ENCODE measurements at regions not wholly inside any gene's neighbourhood (a gene's known extent, or its start where the extent isn't known, plus 50 kb on each side); places are given as distances from the start of the nearest gene placed in this dataset.

GRCh38 chr14:22070119-22070982 lies 396.7 kb upstream of the OR4E1 start:
- Histone ChIP-seq H3K79me2 (no peaks in the 10 kb centered on the region), H3K9me3 (ENCODE audit: control insufficient read depth, low read length) (no peaks in the 10 kb centered on the region), H3K4me1 (no peaks in the 10 kb centered on the region), H3K27ac (no peak overlapping the region), H3K27me3 (ENCODE audit: control insufficient read depth, insufficient read depth, low read length) (no peaks in the 10 kb centered on the region), H3K4me3 (ENCODE audit: low read depth, low read length) (no peak overlapping the region), H2AFZ (peak overlapping the region; percentile 0), H3K4me2 (ENCODE audit: low read length) (peak overlapping the region; percentile 40), H3K9ac (no peak overlapping the region), H3K36me3 (ENCODE audit: control insufficient read depth, insufficient read depth, low read length) (no peaks in the 10 kb centered on the region)
- TF ChIP-seq, protein P1, sequence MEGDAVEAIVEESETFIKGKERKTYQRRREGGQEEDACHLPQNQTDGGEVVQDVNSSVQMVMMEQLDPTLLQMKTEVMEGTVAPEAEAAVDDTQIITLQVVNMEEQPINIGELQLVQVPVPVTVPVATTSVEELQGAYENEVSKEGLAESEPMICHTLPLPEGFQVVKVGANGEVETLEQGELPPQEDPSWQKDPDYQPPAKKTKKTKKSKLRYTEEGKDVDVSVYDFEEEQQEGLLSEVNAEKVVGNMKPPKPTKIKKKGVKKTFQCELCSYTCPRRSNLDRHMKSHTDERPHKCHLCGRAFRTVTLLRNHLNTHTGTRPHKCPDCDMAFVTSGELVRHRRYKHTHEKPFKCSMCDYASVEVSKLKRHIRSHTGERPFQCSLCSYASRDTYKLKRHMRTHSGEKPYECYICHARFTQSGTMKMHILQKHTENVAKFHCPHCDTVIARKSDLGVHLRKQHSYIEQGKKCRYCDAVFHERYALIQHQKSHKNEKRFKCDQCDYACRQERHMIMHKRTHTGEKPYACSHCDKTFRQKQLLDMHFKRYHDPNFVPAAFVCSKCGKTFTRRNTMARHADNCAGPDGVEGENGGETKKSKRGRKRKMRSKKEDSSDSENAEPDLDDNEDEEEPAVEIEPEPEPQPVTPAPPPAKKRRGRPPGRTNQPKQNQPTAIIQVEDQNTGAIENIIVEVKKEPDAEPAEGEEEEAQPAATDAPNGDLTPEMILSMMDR (IDR thresholded peaks at IDR 0.05) = no peak

- H3K4me2 ChIP-seq (ENCODE audit: low read length) = no peak overlapping the region
- H2AFZ ChIP-seq = no peak overlapping the region
- no peaks in the 10 kb centered on the region for H3K9me3 ChIP-seq (ENCODE audit: control insufficient read depth, low read length)
- no peaks in the 10 kb centered on the region for H3K36me3 ChIP-seq (ENCODE audit: control insufficient read depth, insufficient read depth, low read length)
- no peaks in the 10 kb centered on the region for H3K27me3 ChIP-seq (ENCODE audit: control insufficient read depth, insufficient read depth, low read length)
- no peak overlapping the region for H3K27ac ChIP-seq
- no peak overlapping the region for H3K9ac ChIP-seq
- H3K4me3 ChIP-seq (ENCODE audit: low read depth, low read length) = no peak overlapping the region
- H3K4me1 ChIP-seq = no peaks in the 10 kb centered on the region
- TF ChIP-seq, protein P1 (IDR thresholded peaks at IDR 0.05) = no peak
- H3K79me2 ChIP-seq = no peaks in the 10 kb centered on the region
These were observed 391.7 kb upstream of the OR4E1 start for GRCh38 chr14:22065347-22065746.

GRCh38 chr14:22059201-22059600 lies 385.6 kb upstream of the OR4E1 start:
- TF ChIP-seq, protein P1 (IDR thresholded peaks at IDR 0.05) = no peak
- H3K9ac ChIP-seq = no peak overlapping the region
- H3K4me1 ChIP-seq = no peaks in the 10 kb centered on the region
- no peak overlapping the region for H3K4me2 ChIP-seq (ENCODE audit: low read length)
- H3K27ac ChIP-seq = no peak overlapping the region
- no peak overlapping the region for H3K4me3 ChIP-seq (ENCODE audit: low read depth, low read length)
- no peaks in the 10 kb centered on the region for H3K36me3 ChIP-seq (ENCODE audit: control insufficient read depth, insufficient read depth, low read length)
- no peaks in the 10 kb centered on the region for H3K9me3 ChIP-seq (ENCODE audit: control insufficient read depth, low read length)
- no peaks in the 10 kb centered on the region for H3K27me3 ChIP-seq (ENCODE audit: control insufficient read depth, insufficient read depth, low read length)
- no peak overlapping the region for H2AFZ ChIP-seq
- H3K79me2 ChIP-seq = no peaks in the 10 kb centered on the region

DNA sequence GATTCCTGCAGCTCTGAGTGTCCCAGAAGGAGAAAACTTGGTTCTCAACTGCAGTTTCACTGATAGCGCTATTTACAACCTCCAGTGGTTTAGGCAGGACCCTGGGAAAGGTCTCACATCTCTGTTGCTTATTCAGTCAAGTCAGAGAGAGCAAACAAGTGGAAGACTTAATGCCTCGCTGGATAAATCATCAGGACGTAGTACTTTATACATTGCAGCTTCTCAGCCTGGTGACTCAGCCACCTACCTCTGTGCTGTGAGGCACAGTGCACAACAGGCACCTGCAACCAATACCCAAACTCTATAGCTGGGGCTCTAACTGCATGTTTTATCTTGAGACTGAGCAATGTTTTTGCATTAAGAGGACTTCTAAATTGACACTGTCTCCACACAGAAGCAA lies 379.2 kb upstream of the OR4E1 start:
- Histone ChIP-seq H3K4me3 (ENCODE audit: low read depth, low read length) (no peak overlapping the region), H3K27ac (no peak overlapping the region)
- TF ChIP-seq, protein P1 (IDR thresholded peaks at IDR 0.05) = no peak

GRCh38 chr14:22047115-22047514 lies 373.5 kb upstream of the OR4E1 start:
- no peak overlapping the region for H3K9ac ChIP-seq
- H3K27me3 ChIP-seq (ENCODE audit: control insufficient read depth, insufficient read depth, low read length) = no peaks in the 10 kb centered on the region
- H2AFZ ChIP-seq = no peak overlapping the region
- H3K79me2 ChIP-seq = no peaks in the 10 kb centered on the region
- no peaks in the 10 kb centered on the region for H3K4me1 ChIP-seq
- no peak overlapping the region for H3K27ac ChIP-seq
- TF ChIP-seq, protein P1 (IDR thresholded peaks at IDR 0.05) = no peak
- H3K9me3 ChIP-seq (ENCODE audit: control insufficient read depth, low read length) = no peaks in the 10 kb centered on the region
- no peaks in the 10 kb centered on the region for H3K36me3 ChIP-seq (ENCODE audit: control insufficient read depth, insufficient read depth, low read length)
- H3K4me2 ChIP-seq (ENCODE audit: low read length) = no peak overlapping the region
- no peak overlapping the region for H3K4me3 ChIP-seq (ENCODE audit: low read depth, low read length)

More for the DNA sequence above, 379.2 kb upstream of the OR4E1 start:
- H3K4me2 ChIP-seq (ENCODE audit: low read length) = no peak overlapping the region
- no peaks in the 10 kb centered on the region for H3K36me3 ChIP-seq (ENCODE audit: control insufficient read depth, insufficient read depth, low read length)
- no peaks in the 10 kb centered on the region for H3K79me2 ChIP-seq
- H3K9ac ChIP-seq = no peak overlapping the region
- no peaks in the 10 kb centered on the region for H3K27me3 ChIP-seq (ENCODE audit: control insufficient read depth, insufficient read depth, low read length)
- no peaks in the 10 kb centered on the region for H3K9me3 ChIP-seq (ENCODE audit: control insufficient read depth, low read length)
- H3K4me1 ChIP-seq = no peaks in the 10 kb centered on the region
- H2AFZ ChIP-seq = no peak overlapping the region
